GM23338 (cell line): ENCODE measurements at regions not wholly inside any gene's neighbourhood (a gene's known extent, or its start where the extent isn't known, plus 50 kb on each side); places are given as distances from the start of the nearest gene placed in this dataset.
A peak's percentile ranks its signal among the peaks of the same experiment; 100 is the strongest.

Experiments used
- ATAC-seq: fragments of 200-7000 bp; cut with Tn5 transposase; 3 replicates; pipeline ENCODE4 v1.9.1; 2020
- DNase-seq: peaks from one replicate; pipeline ENCODE4 v3.0.0-alpha.2; 2015; ENCODE audit warnings: low spot score
- H2AFZ ChIP-seq: fragments of 200-600 bp; sonication (generic); 2 replicates; pipeline ENCODE4 v1.8.0; 2016; ENCODE audit warnings: antibody characterized with exemption, mild to moderate bottlenecking, moderate library complexity
- H3F3A ChIP-seq: fragments of 200-600 bp; sonication (generic); replicated peaks from 2 replicates; pipeline ENCODE4 v1.8.0; 2017; ENCODE audit warnings: antibody characterized with exemption, mixed run types, low read depth
- H3K27ac ChIP-seq: fragments of 200-600 bp; sonication (generic); 2 replicates; pipeline ENCODE4 v1.6.1; 2016; ENCODE audit warnings: low read depth
- H3K27me3 ChIP-seq: fragments of 200-600 bp; sonication (generic); 2 replicates; pipeline ENCODE4 v1.8.0; 2016; ENCODE audit warnings: mild to moderate bottlenecking, mixed run types, moderate library complexity; ENCODE audit not compliant: insufficient read depth
- H3K36me3 ChIP-seq: fragments of 200-600 bp; sonication (generic); 2 replicates; pipeline ENCODE4 v1.8.0; 2016; ENCODE audit warnings: mild to moderate bottlenecking; ENCODE audit not compliant: insufficient read depth
- H3K4me1 ChIP-seq: fragments of 200-600 bp; sonication (generic); 2 replicates; pipeline ENCODE4 v1.8.0; 2016; ENCODE audit warnings: mild to moderate bottlenecking, moderate library complexity; ENCODE audit not compliant: insufficient read depth
- H3K4me2 ChIP-seq: fragments of 200-600 bp; sonication (generic); 2 replicates; pipeline ENCODE4 v1.7.1; 2017; ENCODE audit warnings: mixed run types
- H3K4me3 ChIP-seq: fragments of 200-600 bp; sonication (generic); 2 replicates; pipeline ENCODE4 v1.6.1; 2016; ENCODE audit warnings: mixed run types
- H3K79me2 ChIP-seq: fragments of 200-600 bp; sonication (generic); replicated peaks from 2 replicates; pipeline ENCODE4 v1.8.0; 2017; ENCODE audit warnings: mild to moderate bottlenecking; ENCODE audit not compliant: insufficient read depth
- H3K9me2 ChIP-seq: fragments of 200-600 bp; sonication (generic); 2 replicates; pipeline ENCODE4 v1.8.0; 2017; ENCODE audit not compliant: insufficient read depth
- H4K20me1 ChIP-seq: fragments of 200-600 bp; sonication (generic); replicated peaks from 2 replicates; pipeline ENCODE4 v1.8.0; 2017; ENCODE audit warnings: mild to moderate bottlenecking; ENCODE audit not compliant: insufficient read depth
- H3K27ac Mint-ChIP-seq: 2 replicates; pipeline ENCODE4 v1.8.0; 2020; ENCODE audit warnings: inconsistent platforms, mild to moderate bottlenecking, moderate library complexity, mixed read lengths
- H3K27me3 Mint-ChIP-seq: 3 replicates; pipeline ENCODE4 v1.8.0; 2022; ENCODE audit warnings: low read depth, mild to moderate bottlenecking, moderate library complexity, mixed read lengths, inconsistent platforms; ENCODE audit not compliant: insufficient read depth, poor library complexity
- H3K36me3 Mint-ChIP-seq: 3 replicates; pipeline ENCODE4 v1.8.0; 2021; ENCODE audit warnings: low read depth, mild to moderate bottlenecking, inconsistent platforms, moderate library complexity, mixed read lengths
- H3K4me1 Mint-ChIP-seq: 3 replicates; pipeline ENCODE4 v1.8.0; 2020; ENCODE audit warnings: mild to moderate bottlenecking, inconsistent platforms, mixed read lengths
- H3K4me3 Mint-ChIP-seq: 3 replicates; pipeline ENCODE4 v1.8.0; 2021; ENCODE audit warnings: moderate library complexity, mild to moderate bottlenecking, inconsistent platforms, mixed read lengths
- H3K9me3 Mint-ChIP-seq: 3 replicates; pipeline ENCODE4 v1.8.0; 2020; ENCODE audit warnings: moderate library complexity, mild to moderate bottlenecking, inconsistent platforms, mixed read lengths
- EZH2 ChIP-seq: fragments of 200-600 bp; sonication (generic); IDR thresholded peaks from one replicate; pipeline ENCODE4 v1.8.0; 2017; ENCODE audit warnings: antibody characterized with exemption, mild to moderate bottlenecking, low read depth; ENCODE audit not compliant: unreplicated experiment
- EZH2phosphoT487 ChIP-seq: fragments of 200-600 bp; sonication (generic); IDR thresholded peaks from one replicate; pipeline ENCODE4 v1.8.1; 2018; ENCODE audit warnings: antibody characterized with exemption; ENCODE audit not compliant: unreplicated experiment
- JUNB ChIP-seq: IDR thresholded peaks from one replicate; pipeline ENCODE4 v1.6.1; 2016; ENCODE audit warnings: antibody characterized with exemption; ENCODE audit not compliant: unreplicated experiment
- NANOG ChIP-seq: IDR thresholded peaks from 2 replicates; pipeline ENCODE4 v1.6.1; 2016; ENCODE audit warnings: antibody characterized with exemption, borderline replicate concordance
- STAT1 ChIP-seq: IDR thresholded peaks from one replicate; pipeline ENCODE4 v1.6.1; 2016; ENCODE audit warnings: antibody characterized with exemption; ENCODE audit not compliant: unreplicated experiment
- ZNF114 ChIP-seq: fragments of 250-450 bp; sonication (Bioruptor Pico); IDR thresholded peaks from 2 replicates; pipeline ENCODE4 v1.5.0; 2020; ENCODE audit warnings: mild to moderate bottlenecking, moderate library complexity
- ZNF462 ChIP-seq: fragments of 250-450 bp; sonication (Bioruptor Pico); IDR thresholded peaks from 2 replicates; pipeline ENCODE4 v1.5.0; 2020; ENCODE audit warnings: mild to moderate bottlenecking, moderate library complexity
- TF ChIP-seq, protein P1 (sequence below): IDR thresholded peaks from 2 replicates; pipeline ENCODE4 v1.6.1; 2016; ENCODE audit warnings: antibody characterized with exemption

DNA sequence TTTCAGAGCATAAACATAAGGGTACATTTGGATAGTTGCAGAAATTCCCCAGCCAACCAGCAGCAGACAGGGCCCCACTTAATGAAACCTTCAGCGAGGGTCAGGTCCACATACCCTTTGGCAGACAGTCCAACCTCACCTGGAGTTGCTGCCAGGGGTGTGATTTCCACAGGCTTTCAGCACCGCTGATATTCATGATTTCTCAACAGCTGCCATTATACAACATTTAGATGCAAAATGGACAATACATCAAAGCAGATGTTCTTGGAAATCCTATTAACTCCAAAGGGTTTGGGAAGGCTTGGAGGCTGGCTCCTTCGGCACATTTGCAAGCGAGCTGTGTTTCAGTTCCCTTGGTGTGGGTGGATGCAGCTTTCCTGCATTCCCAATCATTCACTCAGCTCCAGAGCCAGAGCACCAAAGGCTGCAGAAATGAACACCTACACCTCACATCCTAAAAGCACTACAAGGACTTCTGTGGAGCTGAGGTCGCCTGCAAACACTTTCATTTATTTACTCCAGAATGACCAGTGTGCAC, 147.2 kb upstream of the VSTM2B start (continued):
- TF ChIP-seq ZNF462 (CRISPR knock-in tag) (no peak), JUNB (no peak), EZH2phosphoT487 (no peak), NANOG (no peak)

DNA sequence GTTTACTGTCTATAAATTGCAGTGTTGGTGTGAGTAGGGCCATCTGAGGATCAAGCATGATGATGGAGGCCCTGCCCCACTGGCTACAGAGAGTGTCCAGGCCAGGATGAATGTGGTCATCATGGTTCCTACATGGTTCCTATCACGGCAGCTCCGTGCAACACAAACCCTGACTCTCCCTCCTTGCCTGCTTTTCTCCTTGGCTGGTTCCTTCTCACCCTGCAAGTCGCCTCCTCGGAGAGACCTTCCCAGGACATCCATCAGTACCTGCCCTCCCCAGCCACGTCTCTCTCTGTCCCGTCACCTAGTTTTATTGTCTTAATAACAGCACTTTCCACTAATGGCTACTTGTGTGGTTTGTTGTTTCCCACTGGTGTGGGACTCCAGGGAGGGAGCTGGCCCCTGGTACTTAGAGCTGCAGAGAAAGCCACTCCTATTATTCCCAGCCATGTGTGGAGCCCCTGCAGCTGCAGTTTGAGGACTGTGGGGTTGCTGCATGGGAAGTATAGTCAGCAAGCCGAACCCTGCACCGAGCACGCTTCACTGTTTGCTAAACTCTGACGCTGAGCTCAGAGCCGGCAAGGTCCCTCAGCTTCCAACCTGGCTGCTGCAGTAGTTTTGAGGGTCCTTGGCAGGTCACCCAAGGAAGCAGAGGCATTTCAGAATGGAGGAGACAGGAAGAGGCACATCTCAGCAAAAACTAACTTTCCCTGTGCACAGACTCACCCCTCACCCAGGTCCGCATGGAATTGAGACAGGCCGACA, 146.4 kb upstream of the VSTM2B start:
- no peak overlapping the region for H3K4me3 ChIP-seq
- H3K4me2 ChIP-seq: no peak overlapping the region
- H2AFZ ChIP-seq: no peak overlapping the region
- H3K9me2 ChIP-seq: no peaks in the 10 kb centered on the region
- peaks cover 22% of the 10 kb centered on the region for H3K4me1 Mint-ChIP-seq
- H3K27me3 Mint-ChIP-seq: peaks cover 10% of the 10 kb centered on the region
- no peaks in the 10 kb centered on the region for H4K20me1 ChIP-seq
- no peaks in the 10 kb centered on the region for H3K27me3 ChIP-seq
- peak overlapping the region; percentile 26; the same call in 1 of the 2 replicates for H3K27ac Mint-ChIP-seq
- H3K27ac ChIP-seq: no peak overlapping the region
- H3F3A ChIP-seq: no peaks in the 10 kb centered on the region
- H3K4me3 Mint-ChIP-seq: no peak overlapping the region
- no peak for DNase-seq
- H3K9me3 Mint-ChIP-seq: no peaks in the 10 kb centered on the region; the same call in 2 of the 3 replicates
- no peaks in the 10 kb centered on the region for H3K36me3 Mint-ChIP-seq
- no peaks in the 10 kb centered on the region for H3K79me2 ChIP-seq
- H3K36me3 ChIP-seq: no peaks in the 10 kb centered on the region
- H3K4me1 ChIP-seq: peaks cover 5% of the 10 kb centered on the region; the same call in 1 of the 2 replicates
- no peak for ATAC-seq
- TF ChIP-seq NANOG (no peak), EZH2 (no peak), JUNB (no peak), ZNF114 (CRISPR knock-in tag) (no peak), EZH2phosphoT487 (no peak), STAT1 (no peak)
- TF ChIP-seq, protein P1, sequence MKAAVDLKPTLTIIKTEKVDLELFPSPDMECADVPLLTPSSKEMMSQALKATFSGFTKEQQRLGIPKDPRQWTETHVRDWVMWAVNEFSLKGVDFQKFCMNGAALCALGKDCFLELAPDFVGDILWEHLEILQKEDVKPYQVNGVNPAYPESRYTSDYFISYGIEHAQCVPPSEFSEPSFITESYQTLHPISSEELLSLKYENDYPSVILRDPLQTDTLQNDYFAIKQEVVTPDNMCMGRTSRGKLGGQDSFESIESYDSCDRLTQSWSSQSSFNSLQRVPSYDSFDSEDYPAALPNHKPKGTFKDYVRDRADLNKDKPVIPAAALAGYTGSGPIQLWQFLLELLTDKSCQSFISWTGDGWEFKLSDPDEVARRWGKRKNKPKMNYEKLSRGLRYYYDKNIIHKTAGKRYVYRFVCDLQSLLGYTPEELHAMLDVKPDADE: no peak
